ENCODE measurements at regions not wholly inside any gene's neighbourhood (a gene's known extent, or its start where the extent isn't known, plus 50 kb on each side); places are given as distances from the start of the nearest gene placed in this dataset.

- no peak overlapping the region for H3K27ac ChIP-seq
- H3K4me1 ChIP-seq = no peaks in the 10 kb centered on the region
- TF ChIP-seq CTCF (IDR thresholded peaks at IDR 0.05 in 4 of 5, conservative IDR thresholded peaks at IDR 0.05 in 1 of 5) (no peak), POLR2A (IDR thresholded peaks at IDR 0.05) (no peak)
- no peak overlapping the region for H3K4me3 ChIP-seq
- H3K36me3 ChIP-seq = no peaks in the 10 kb centered on the region
- H3K9me3 ChIP-seq = no peaks in the 10 kb centered on the region
- H3K27me3 ChIP-seq = no peaks in the 10 kb centered on the region
- no peak for ATAC-seq
- DNase-seq = no peak
- intact Hi-C loops (cut with DNase I; ENCODE audit: low total_unique reads) (no loop called here), in situ Hi-C loops (cut with MboI; ENCODE audit: low sequenced_read_pairs in 4 of 4) (no loop called here)
Observed at GRCh38 chr5:164959761-164960160, 1454.3 kb downstream of the MAT2B start.

- ATAC-seq = no peak
- intact Hi-C loops (cut with DNase I; ENCODE audit: low total_unique reads) = no loop called here
- Histone ChIP-seq H3K27ac (no peak overlapping the region), H3K4me3 (no peak overlapping the region), H3K36me3 (no peaks in the 10 kb centered on the region), H3K27me3 (no peaks in the 10 kb centered on the region), H3K9me3 (no peaks in the 10 kb centered on the region), H3K4me1 (no peaks in the 10 kb centered on the region)
- in situ Hi-C loops (cut with MboI; ENCODE audit: low sequenced_read_pairs in 4 of 4) = no loop called here
- no peak for TF ChIP-seq POLR2A (IDR thresholded peaks at IDR 0.05)
- TF ChIP-seq CTCF (IDR thresholded peaks at IDR 0.05 in 4 of 5, conservative IDR thresholded peaks at IDR 0.05 in 1 of 5) = no peak
- DNase-seq = no peak
Observed at GRCh38 chr5:164962329-164962961, 1457.0 kb downstream of the MAT2B start.

DNA sequence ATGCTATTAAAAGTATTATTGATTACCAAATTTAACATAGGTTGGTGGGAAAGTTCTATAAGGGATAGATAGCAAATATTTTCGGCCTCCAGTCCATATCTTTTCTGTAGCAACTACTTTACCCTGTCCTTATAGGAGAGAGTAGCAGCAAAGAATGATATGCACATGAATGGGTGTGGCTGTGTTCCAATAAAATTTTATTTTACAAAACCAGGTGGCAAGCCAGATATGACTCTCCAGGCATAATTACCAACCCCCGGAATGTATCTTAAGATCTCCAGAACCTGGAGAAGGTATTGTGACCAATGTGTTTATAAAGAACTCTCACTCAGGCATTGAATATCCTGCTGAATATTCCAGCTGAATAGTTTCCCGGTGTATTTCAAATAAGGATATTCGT lies 1461.2 kb downstream of the MAT2B start:
- no peaks in the 10 kb centered on the region for H3K9me3 ChIP-seq
- ATAC-seq (no peak), DNase-seq (no peak)
- no peak overlapping the region for H3K4me3 ChIP-seq
- H3K4me1 ChIP-seq = no peaks in the 10 kb centered on the region
- intact Hi-C loops (cut with DNase I; ENCODE audit: low total_unique reads) = no loop called here
- no peak overlapping the region for H3K27ac ChIP-seq
- in situ Hi-C loops (cut with MboI; ENCODE audit: low sequenced_read_pairs in 4 of 4) = no loop called here
- no peak for TF ChIP-seq POLR2A (IDR thresholded peaks at IDR 0.05)
- no peak for TF ChIP-seq CTCF (IDR thresholded peaks at IDR 0.05 in 4 of 5, conservative IDR thresholded peaks at IDR 0.05 in 1 of 5)
- no peaks in the 10 kb centered on the region for H3K27me3 ChIP-seq
- no peaks in the 10 kb centered on the region for H3K36me3 ChIP-seq

- ATAC-seq (no peak), DNase-seq (no peak)
- in situ Hi-C loops (cut with MboI; ENCODE audit: low sequenced_read_pairs in 4 of 4) (no loop called here), intact Hi-C loops (cut with DNase I; ENCODE audit: low total_unique reads) (no loop called here)
- Histone ChIP-seq H3K27me3 (no peaks in the 10 kb centered on the region), H3K27ac (no peak overlapping the region), H3K9me3 (no peaks in the 10 kb centered on the region), H3K4me1 (no peaks in the 10 kb centered on the region), H3K36me3 (no peaks in the 10 kb centered on the region), H3K4me3 (no peak overlapping the region)
- no peak for TF ChIP-seq POLR2A (IDR thresholded peaks at IDR 0.05)
- no peak for TF ChIP-seq CTCF (IDR thresholded peaks at IDR 0.05 in 4 of 5, conservative IDR thresholded peaks at IDR 0.05 in 1 of 5)
Observed at GRCh38 chr5:164967354-164967753, 1461.9 kb downstream of the MAT2B start.

DNA sequence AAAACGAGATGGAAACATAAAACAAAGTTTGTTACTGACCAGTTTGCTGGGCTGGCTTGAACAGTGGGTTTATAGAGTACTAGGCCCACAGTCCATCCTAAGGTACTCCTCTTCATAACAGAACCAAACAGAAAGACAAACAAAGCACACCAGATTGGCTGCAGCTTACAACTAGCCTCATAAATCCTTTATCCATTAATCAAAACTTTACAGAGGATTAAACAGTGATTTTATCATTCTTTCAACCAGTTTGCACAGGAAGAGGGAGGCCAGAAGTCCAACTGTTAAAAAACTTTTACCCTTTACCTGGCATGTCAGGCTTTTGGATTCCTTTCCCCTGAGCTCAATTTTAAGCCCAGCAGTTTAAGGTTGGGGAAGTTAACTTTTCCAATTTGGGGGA lies 1467.6 kb downstream of the MAT2B start:
- no peaks in the 10 kb centered on the region for H3K36me3 ChIP-seq

More for the DNA sequence above, 1467.6 kb downstream of the MAT2B start:
- H3K9me3 ChIP-seq = no peaks in the 10 kb centered on the region
- in situ Hi-C loops (cut with MboI; ENCODE audit: low sequenced_read_pairs in 4 of 4) = no loop called here
- H3K4me1 ChIP-seq = no peaks in the 10 kb centered on the region
- no peak overlapping the region for H3K4me3 ChIP-seq
- ATAC-seq (no peak), DNase-seq (no peak)
- H3K27me3 ChIP-seq = no peaks in the 10 kb centered on the region
- no peak for TF ChIP-seq POLR2A (IDR thresholded peaks at IDR 0.05)
- TF ChIP-seq CTCF (IDR thresholded peaks at IDR 0.05 in 4 of 5, conservative IDR thresholded peaks at IDR 0.05 in 1 of 5) = no peak
- H3K27ac ChIP-seq = no peak overlapping the region
- intact Hi-C loops (cut with DNase I; ENCODE audit: low total_unique reads) = no loop called here

All from gastrocnemius medialis (tissue), 4 donors.